ENCODE measurements at regions not wholly inside any gene's neighbourhood (a gene's known extent, or its start where the extent isn't known, plus 50 kb on each side); places are given as distances from the start of the nearest gene placed in this dataset.

DNA sequence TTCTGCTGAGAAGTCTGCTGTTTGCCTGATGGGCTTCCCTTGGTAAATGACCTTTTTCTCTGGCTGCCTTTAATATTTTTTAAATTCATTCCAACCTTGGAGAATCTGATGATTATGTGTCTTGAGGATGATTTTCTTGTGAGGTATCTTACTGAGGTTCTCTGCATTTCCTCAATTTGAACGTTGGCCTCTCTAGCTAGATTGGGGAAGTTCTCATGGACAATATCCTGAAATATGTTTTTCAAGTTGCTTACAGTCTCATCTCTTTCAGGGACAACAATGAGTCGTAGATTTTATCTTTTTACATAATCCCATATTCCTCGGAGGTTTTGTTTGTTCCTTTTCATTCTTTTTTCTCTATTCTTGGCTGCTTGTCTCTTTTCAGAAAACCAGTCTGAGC, 208.4 kb downstream of the KIF20B start:
- no peaks in the 10 kb centered on the region for H3K4me1 Mint-ChIP-seq (ENCODE audit: low read depth)
- no peak overlapping the region for H3K27ac Mint-ChIP-seq
- H3K9me3 Mint-ChIP-seq (ENCODE audit: low read depth), result no peaks in the 10 kb centered on the region
- no peak overlapping the region for H3K4me3 Mint-ChIP-seq
- no peaks in the 10 kb centered on the region for H3K36me3 Mint-ChIP-seq
- H3K27me3 Mint-ChIP-seq, result no peaks in the 10 kb centered on the region

GRCh38 chr10:89915021-89915420, 213.6 kb downstream of the KIF20B start:
- H3K9me3 Mint-ChIP-seq (ENCODE audit: low read depth), result no peaks in the 10 kb centered on the region
- H3K4me3 Mint-ChIP-seq, result no peak overlapping the region
- no peaks in the 10 kb centered on the region for H3K36me3 Mint-ChIP-seq
- no peaks in the 10 kb centered on the region for H3K4me1 Mint-ChIP-seq (ENCODE audit: low read depth)
- no peaks in the 10 kb centered on the region for H3K27me3 Mint-ChIP-seq
- no peak overlapping the region for H3K27ac Mint-ChIP-seq

DNA sequence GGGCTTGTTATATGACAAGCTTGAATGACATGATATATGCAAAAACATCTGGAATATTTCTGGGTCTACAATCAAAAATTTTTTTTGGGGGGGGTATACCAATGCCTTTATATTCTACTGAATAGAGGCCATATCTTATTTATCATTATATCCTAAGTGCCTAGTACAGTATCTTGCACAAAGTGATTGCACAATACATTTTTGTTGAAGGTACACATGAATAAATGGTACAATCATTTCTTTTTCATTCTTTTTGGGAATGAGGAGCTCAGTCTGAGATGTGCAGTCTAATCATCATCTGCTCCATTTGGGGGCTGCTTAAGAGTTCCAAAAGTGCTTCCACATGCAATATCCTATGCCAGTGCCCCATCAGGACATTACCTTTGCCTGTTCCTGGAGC, 214.6 kb downstream of the KIF20B start:
- H3K27me3 Mint-ChIP-seq, result no peaks in the 10 kb centered on the region
- no peaks in the 10 kb centered on the region for H3K4me1 Mint-ChIP-seq (ENCODE audit: low read depth)
- no peaks in the 10 kb centered on the region for H3K9me3 Mint-ChIP-seq (ENCODE audit: low read depth)
- H3K36me3 Mint-ChIP-seq, result no peaks in the 10 kb centered on the region
- H3K4me3 Mint-ChIP-seq, result no peak overlapping the region
- no peak overlapping the region for H3K27ac Mint-ChIP-seq

DNA sequence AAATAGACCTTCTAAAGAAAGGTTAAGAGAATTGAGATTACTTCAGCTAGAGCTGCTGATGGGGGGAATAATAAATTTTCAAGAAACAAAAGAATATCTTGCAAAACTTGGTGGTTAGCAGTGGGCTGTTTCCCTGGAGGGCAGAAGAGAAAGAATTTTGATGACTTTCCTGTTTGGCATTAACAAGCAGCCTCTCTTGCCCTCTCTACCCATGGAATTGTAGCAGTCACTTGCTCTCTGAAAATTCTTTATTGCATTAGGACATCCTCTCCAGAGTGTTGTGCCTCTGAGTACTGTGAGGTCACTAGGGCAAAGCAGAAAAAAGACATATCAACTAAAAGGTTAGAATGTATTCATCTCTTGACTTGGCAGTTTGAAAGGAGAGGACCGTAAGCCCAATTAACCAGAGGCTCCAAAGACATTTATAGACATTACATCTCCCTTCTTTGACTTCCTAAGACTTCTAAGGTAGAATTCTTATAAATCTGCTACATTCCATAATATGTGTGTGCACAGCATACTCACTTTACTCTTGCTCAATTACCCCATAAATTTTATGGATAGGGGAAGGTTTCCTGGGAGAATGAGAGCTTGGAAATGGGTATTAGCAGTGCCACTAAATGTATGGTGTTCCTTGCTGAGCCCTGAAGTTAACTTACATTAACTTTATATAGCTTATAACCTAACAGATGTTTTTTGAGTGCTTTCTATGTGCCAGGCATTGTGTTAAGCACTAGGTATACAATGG, 215.3 kb downstream of the KIF20B start:
- Mint-ChIP-seq H3K36me3 (no peaks in the 10 kb centered on the region), H3K4me1 (ENCODE audit: low read depth) (no peaks in the 10 kb centered on the region), H3K27ac (no peak overlapping the region), H3K4me3 (no peak overlapping the region), H3K9me3 (ENCODE audit: low read depth) (no peaks in the 10 kb centered on the region), H3K27me3 (no peaks in the 10 kb centered on the region)

GRCh38 chr10:89921403-89921802, 220.0 kb downstream of the KIF20B start:
- H3K4me3 Mint-ChIP-seq, result no peak overlapping the region
- H3K27ac Mint-ChIP-seq, result no peak overlapping the region
- H3K9me3 Mint-ChIP-seq (ENCODE audit: low read depth), result no peaks in the 10 kb centered on the region
- H3K4me1 Mint-ChIP-seq (ENCODE audit: low read depth), result no peaks in the 10 kb centered on the region
- no peaks in the 10 kb centered on the region for H3K36me3 Mint-ChIP-seq
- H3K27me3 Mint-ChIP-seq, result peaks cover 5% of the 10 kb centered on the region

DNA sequence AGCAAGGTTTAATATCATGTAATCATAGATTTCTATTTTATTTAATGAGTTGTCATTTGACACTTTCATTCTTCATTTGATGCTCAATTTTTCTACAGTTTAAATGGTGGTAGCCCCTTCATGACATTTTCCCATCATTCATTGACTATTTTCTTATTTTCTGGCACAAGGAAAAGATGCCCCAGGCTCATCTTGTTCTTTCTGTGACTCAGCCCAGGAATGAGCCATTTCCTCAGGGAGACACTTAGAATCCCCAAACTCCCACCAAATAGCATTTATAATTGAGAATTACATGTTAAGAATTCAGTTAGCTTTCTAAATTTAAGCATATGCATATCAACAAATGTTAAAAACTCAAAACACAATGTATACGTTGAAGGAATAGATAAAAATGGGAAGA, 222.3 kb downstream of the KIF20B start:
- H3K9me3 Mint-ChIP-seq (ENCODE audit: low read depth), result no peaks in the 10 kb centered on the region
- no peaks in the 10 kb centered on the region for H3K4me1 Mint-ChIP-seq (ENCODE audit: low read depth)
- peaks cover 5% of the 10 kb centered on the region for H3K27me3 Mint-ChIP-seq
- H3K27ac Mint-ChIP-seq, result no peak overlapping the region
- H3K36me3 Mint-ChIP-seq, result no peaks in the 10 kb centered on the region
- no peak overlapping the region for H3K4me3 Mint-ChIP-seq

- no peaks in the 10 kb centered on the region for H3K36me3 Mint-ChIP-seq
- no peak overlapping the region for H3K27ac Mint-ChIP-seq
- H3K4me1 Mint-ChIP-seq (ENCODE audit: low read depth), result no peaks in the 10 kb centered on the region
- no peak overlapping the region for H3K4me3 Mint-ChIP-seq
- H3K9me3 Mint-ChIP-seq (ENCODE audit: low read depth), result no peaks in the 10 kb centered on the region
- H3K27me3 Mint-ChIP-seq, result peaks cover 5% of the 10 kb centered on the region
Observed at GRCh38 chr10:89924261-89924660, 222.9 kb downstream of the KIF20B start.

GRCh38 chr10:89926736-89927135, 225.3 kb downstream of the KIF20B start:
- Mint-ChIP-seq H3K9me3 (ENCODE audit: low read depth) (no peaks in the 10 kb centered on the region), H3K36me3 (no peaks in the 10 kb centered on the region), H3K27ac (no peak overlapping the region), H3K4me3 (no peak overlapping the region), H3K4me1 (ENCODE audit: low read depth) (no peaks in the 10 kb centered on the region), H3K27me3 (peaks cover 5% of the 10 kb centered on the region)

GRCh38 chr10:89929282-89930026, 228.1 kb downstream of the KIF20B start:
- Mint-ChIP-seq H3K27ac (no peak overlapping the region), H3K27me3 (peaks cover 2% of the 10 kb centered on the region), H3K4me3 (no peak overlapping the region), H3K36me3 (no peaks in the 10 kb centered on the region), H3K9me3 (ENCODE audit: low read depth) (no peaks in the 10 kb centered on the region), H3K4me1 (ENCODE audit: low read depth) (no peaks in the 10 kb centered on the region)

DNA sequence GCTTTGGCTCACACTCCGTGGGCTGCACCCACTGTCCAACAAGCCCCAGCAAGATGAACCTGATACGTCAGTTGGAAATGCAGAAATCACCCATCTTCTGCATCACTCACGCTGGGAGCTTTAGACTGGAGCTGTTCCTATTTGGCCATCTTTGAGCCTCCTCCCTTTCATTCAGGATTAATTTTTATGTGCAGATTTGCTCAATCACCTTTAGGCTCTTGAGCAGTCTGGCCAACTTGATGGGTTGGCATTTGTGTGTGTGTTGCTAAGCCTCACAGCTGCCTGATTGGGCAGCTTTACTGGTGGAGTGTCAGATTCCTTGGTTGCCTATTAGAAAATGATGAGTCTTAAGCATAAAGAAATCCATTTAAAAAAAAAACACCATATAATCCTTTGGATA, 236.1 kb downstream of the KIF20B start:
- H3K9me3 Mint-ChIP-seq (ENCODE audit: low read depth), result peaks cover 5% of the 10 kb centered on the region
- H3K4me1 Mint-ChIP-seq (ENCODE audit: low read depth), result no peaks in the 10 kb centered on the region
- H3K36me3 Mint-ChIP-seq, result no peaks in the 10 kb centered on the region
- H3K27ac Mint-ChIP-seq, result no peak overlapping the region
- H3K4me3 Mint-ChIP-seq, result no peak overlapping the region
- H3K27me3 Mint-ChIP-seq, result peaks cover 3% of the 10 kb centered on the region

GRCh38 chr10:89940076-89940475, 238.7 kb downstream of the KIF20B start:
- H3K27ac Mint-ChIP-seq, result no peak overlapping the region
- no peak overlapping the region for H3K4me3 Mint-ChIP-seq
- peaks cover 5% of the 10 kb centered on the region for H3K9me3 Mint-ChIP-seq (ENCODE audit: low read depth)
- no peaks in the 10 kb centered on the region for H3K36me3 Mint-ChIP-seq
- H3K4me1 Mint-ChIP-seq (ENCODE audit: low read depth), result no peaks in the 10 kb centered on the region
- H3K27me3 Mint-ChIP-seq, result peaks cover 3% of the 10 kb centered on the region

DNA sequence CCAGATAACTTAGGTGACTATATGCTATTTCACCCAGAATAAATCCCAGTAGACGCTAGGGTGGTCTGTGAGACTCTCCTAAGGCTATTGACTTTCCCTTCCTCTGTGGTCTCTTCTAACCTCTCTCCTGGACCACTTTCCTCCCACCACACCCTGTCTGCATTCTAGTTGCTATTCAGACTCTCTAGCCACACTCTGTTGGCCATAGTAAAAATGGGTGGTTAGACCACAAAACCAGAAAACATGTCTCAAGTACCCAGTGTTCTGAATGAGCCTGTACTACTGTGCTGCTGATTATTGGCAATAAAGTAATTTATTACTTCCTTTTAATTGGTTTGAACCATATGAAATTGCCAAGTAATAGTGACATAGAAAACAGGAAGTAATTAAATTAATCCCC, 240.8 kb downstream of the KIF20B start:
- no peaks in the 10 kb centered on the region for H3K36me3 Mint-ChIP-seq
- H3K4me1 Mint-ChIP-seq (ENCODE audit: low read depth), result peaks cover 6% of the 10 kb centered on the region
- H3K27me3 Mint-ChIP-seq, result no peaks in the 10 kb centered on the region
- H3K27ac Mint-ChIP-seq, result no peak overlapping the region
- peaks cover under 1% of the 10 kb centered on the region for H3K9me3 Mint-ChIP-seq (ENCODE audit: low read depth)
- no peak overlapping the region for H3K4me3 Mint-ChIP-seq

DNA sequence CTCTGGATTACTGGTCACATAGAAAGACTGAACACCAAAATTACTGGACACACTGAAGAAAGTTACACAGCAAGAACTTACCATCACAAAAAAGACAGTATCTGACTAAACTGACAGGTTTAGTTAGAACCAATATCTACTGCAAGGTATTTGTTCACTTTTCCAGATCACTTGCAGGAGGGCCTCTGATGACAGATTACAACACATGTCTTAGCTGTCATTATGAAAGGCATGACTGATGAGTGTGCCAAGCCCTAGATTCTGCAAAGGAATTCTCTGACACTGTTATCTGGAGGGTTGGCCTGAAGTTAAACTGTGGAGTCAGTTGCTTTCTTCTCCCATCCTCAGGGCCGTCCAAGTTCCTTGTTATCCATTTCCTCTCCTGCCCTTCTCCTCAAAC, 242.7 kb downstream of the KIF20B start:
- Mint-ChIP-seq H3K4me1 (ENCODE audit: low read depth) (peaks cover 6% of the 10 kb centered on the region), H3K4me3 (no peak overlapping the region), H3K36me3 (no peaks in the 10 kb centered on the region), H3K9me3 (ENCODE audit: low read depth) (peaks cover 4% of the 10 kb centered on the region), H3K27me3 (no peaks in the 10 kb centered on the region), H3K27ac (no peak overlapping the region)

DNA sequence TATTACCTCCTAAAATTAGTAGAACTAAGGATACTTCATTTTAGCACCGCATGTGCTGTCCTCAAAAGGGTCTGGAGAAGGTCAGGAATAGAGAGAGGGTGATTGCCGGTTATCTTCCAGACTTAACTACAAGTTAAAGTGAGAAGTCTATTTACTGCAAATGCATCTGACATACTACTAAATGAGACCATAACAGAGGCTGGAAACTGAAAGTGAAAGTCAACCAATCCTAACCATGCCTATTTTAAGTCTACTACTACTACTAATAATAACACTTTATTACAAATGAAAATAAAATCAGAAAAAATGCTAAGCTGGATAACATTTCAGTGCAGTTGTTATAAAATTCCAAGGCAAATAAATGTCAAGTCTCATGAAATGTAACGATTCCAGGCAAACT, 244.7 kb downstream of the KIF20B start:
- Mint-ChIP-seq H3K27me3 (no peaks in the 10 kb centered on the region), H3K4me3 (peak overlapping the region; percentile 10), H3K4me1 (ENCODE audit: low read depth) (peaks cover 6% of the 10 kb centered on the region), H3K27ac (no peak overlapping the region), H3K36me3 (no peaks in the 10 kb centered on the region), H3K9me3 (ENCODE audit: low read depth) (peaks cover 4% of the 10 kb centered on the region)

GRCh38 chr10:89949496-89949895, 248.1 kb downstream of the KIF20B start:
- no peak overlapping the region for H3K4me3 Mint-ChIP-seq

DNA sequence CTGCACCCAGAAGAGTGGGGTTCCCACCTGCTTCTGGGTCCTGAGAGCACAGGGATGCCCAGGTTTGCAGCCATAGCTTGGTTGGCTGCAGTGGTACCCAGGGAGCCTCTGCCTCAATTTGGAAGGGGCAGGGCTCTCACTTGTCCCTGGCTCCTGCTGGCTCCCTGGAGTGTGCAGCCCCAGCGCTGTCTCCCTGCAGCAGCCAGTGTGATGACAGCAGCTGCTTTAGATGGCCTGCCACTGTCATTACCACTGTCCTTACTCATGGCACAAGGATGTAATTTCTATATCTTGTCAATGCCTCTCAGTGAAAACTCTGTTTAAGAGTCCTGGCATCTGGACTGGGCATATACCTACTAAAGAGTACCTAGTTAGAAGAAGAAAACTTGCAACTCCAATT, 250.9 kb downstream of the KIF20B start:
- Mint-ChIP-seq H3K27me3 (peaks cover 6% of the 10 kb centered on the region), H3K4me1 (ENCODE audit: low read depth) (no peaks in the 10 kb centered on the region), H3K9me3 (ENCODE audit: low read depth) (peaks cover 3% of the 10 kb centered on the region), H3K4me3 (no peak overlapping the region), H3K36me3 (no peaks in the 10 kb centered on the region), H3K27ac (no peak overlapping the region)

More at GRCh38 chr10:89949496-89949895, 248.1 kb downstream of the KIF20B start:
- H3K27me3 Mint-ChIP-seq, result peaks cover 6% of the 10 kb centered on the region
- H3K27ac Mint-ChIP-seq, result no peak overlapping the region
- H3K4me1 Mint-ChIP-seq (ENCODE audit: low read depth), result peaks cover 6% of the 10 kb centered on the region
- H3K36me3 Mint-ChIP-seq, result no peaks in the 10 kb centered on the region
- peaks cover 4% of the 10 kb centered on the region for H3K9me3 Mint-ChIP-seq (ENCODE audit: low read depth)

Data from activated naive CD8-positive, alpha-beta T cell (primary cell).